K562 (cell line): ENCODE measurements at regions not wholly inside any gene's neighbourhood (a gene's known extent, or its start where the extent isn't known, plus 50 kb on each side); places are given as distances from the start of the nearest gene placed in this dataset.

Experiments used
- ATAC-seq: fragments of 200-7000 bp; cut with Tn5 transposase; 3 replicates; pipeline ENCODE4 v1.9.1; 2020; ENCODE audit warnings: moderate library complexity
- BruUV-seq: library from RNA; stranded (reverse); fragments of 400-500 nt; replicated peaks from 2 replicates; lab custom pipeline; 2021; lab: Mats Ljungman, UMichigan
- CTCF ChIA-PET: fragments of 300-600 bp; formaldehyde crosslinking; extraction: SDS; loops from one replicate; lab custom pipeline; 2021; ENCODE audit warnings: low intra/inter-chr PET ratio; lab: Yijun Ruan, JAX
- POLR2A ChIA-PET: fragments of 300-600, 350-650 bp; sonication (Branson Sonifier 250); formaldehyde crosslinking; extraction: SDS; loops from one replicate; lab custom pipeline; 2021; ENCODE audit warnings: antibody characterized with exemption, inconsistent platforms; lab: Yijun Ruan, JAX
- DNase-seq, 4 experiments: peaks; one replicate each; pipeline versions ENCODE4 v3.0.0 to v3.0.0-alpha.2; 2011 to 2018; ENCODE audit warnings: low spot score in 3 of 4, mixed read lengths in 3 of 4; ENCODE audit errors: extremely low read depth in 1 of 4
- FAIRE-seq: peaks from 2 replicates; lab custom pipeline; 2011; peaks lifted over from hg19 to GRCh38; lab: Jason Lieb, UNC
- H2AFZ ChIP-seq: 2 replicates; pipeline ENCODE4 v1.6.0; 2011; ENCODE audit warnings: low read depth, low read length, control low read depth, inconsistent platforms
- H3K27ac ChIP-seq: fragments of 200-600 bp; 3 replicates; pipeline ENCODE4 v1.8.0; 2011; ENCODE audit warnings: low read depth, mild to moderate bottlenecking, control low read depth, inconsistent platforms, low read length, moderate library complexity, mixed read lengths; ENCODE audit errors: extremely low read depth
- H3K27me3 ChIP-seq, 2 experiments: fragments of 300-600 bp in 1 of 2; 2 replicates in 1 of 2; 3 replicates in 1 of 2; pipeline versions ENCODE4 v1.6.0 to v1.8.0; 2011; ENCODE audit warnings: inconsistent platforms in 2 of 2, low read length in 2 of 2, mild to moderate bottlenecking in 1 of 2, mixed read lengths in 1 of 2, moderate library complexity in 1 of 2; ENCODE audit not compliant: control insufficient read depth in 2 of 2, insufficient read depth in 2 of 2
- H3K36me3 ChIP-seq: fragments of 300-600 bp; 3 replicates; pipeline ENCODE4 v1.8.0; 2011; ENCODE audit warnings: mild to moderate bottlenecking, low read length, inconsistent platforms; ENCODE audit not compliant: control insufficient read depth, insufficient read depth
- H3K4me1 ChIP-seq, 2 experiments: fragments of 200-600 bp in 1 of 2; replicated peaks in 1 of 2; 2 replicates in 1 of 2; 3 replicates in 1 of 2; pipeline versions ENCODE4 v1.5.1 to v1.8.0; 2011; ENCODE audit warnings: inconsistent platforms in 2 of 2, low read length in 2 of 2, mild to moderate bottlenecking in 1 of 2, mixed read lengths in 1 of 2, moderate library complexity in 1 of 2; ENCODE audit not compliant: control insufficient read depth in 2 of 2, insufficient read depth in 2 of 2
- H3K4me2 ChIP-seq: 2 replicates; pipeline ENCODE4 v1.6.1; 2011; ENCODE audit warnings: low read length, control low read depth, inconsistent platforms, mixed read lengths; ENCODE audit not compliant: insufficient read depth
- H3K4me3 ChIP-seq: fragments of 200-600 bp; sonication (generic), shearing (Covaris generic); 2 replicates; pipeline ENCODE4 v1.5.1; 2016; ENCODE audit warnings: control low read depth, inconsistent platforms
- H3K79me2 ChIP-seq: fragments of 200-600 bp; 3 replicates; pipeline ENCODE4 v1.8.0; 2011; ENCODE audit warnings: low read length, inconsistent platforms; ENCODE audit not compliant: control insufficient read depth, insufficient read depth
- H3K9ac ChIP-seq, 2 experiments: 2 replicates each; pipeline versions ENCODE4 v1.6.0 to v1.6.1; 2011; ENCODE audit warnings: low read depth in 2 of 2, low read length in 2 of 2, control low read depth in 1 of 2, inconsistent platforms in 1 of 2, mild to moderate bottlenecking in 1 of 2, mixed read lengths in 1 of 2; ENCODE audit not compliant: insufficient read depth in 1 of 2
- H3K9me1 ChIP-seq: one replicate; pipeline ENCODE4 v1.6.0; 2011; ENCODE audit warnings: inconsistent platforms, mild to moderate bottlenecking, low read length, moderate library complexity; ENCODE audit not compliant: control insufficient read depth, insufficient read depth
- H3K9me3 ChIP-seq: replicated peaks from 2 replicates; pipeline ENCODE4 v1.5.1; 2011; ENCODE audit warnings: low read depth, low read length, inconsistent platforms; ENCODE audit not compliant: control insufficient read depth, insufficient read depth
- H4K20me1 ChIP-seq: replicated peaks from 2 replicates; pipeline ENCODE4 v1.6.1; 2011; ENCODE audit warnings: low read length, inconsistent platforms, mixed read lengths; ENCODE audit not compliant: control insufficient read depth, insufficient read depth
- CTCF ChIP-seq, 3 experiments: IDR thresholded peaks in 2 of 3; conservative IDR thresholded peaks in 1 of 3; 2 replicates each; pipeline ENCODE4 v1.5.1; 2011 to 2012; ENCODE audit warnings: low read length in 3 of 3, mild to moderate bottlenecking in 3 of 3, control low read depth in 2 of 3, improper control_type of control experiment in 1 of 3, inconsistent platforms in 1 of 3, low read depth in 1 of 3, mixed read lengths in 1 of 3, moderate library complexity in 1 of 3; ENCODE audit not compliant: insufficient read depth in 2 of 3
- MLX ChIP-seq, 2 experiments: fragments of 450-650 bp in 1 of 2; sonication (generic) in 1 of 2; formaldehyde crosslinking; conservative IDR thresholded peaks; 2 replicates each; pipeline versions ENCODE4 v1.4.0 to v1.8.1; 2020 to 2022; ENCODE audit warnings: mild to moderate bottlenecking in 1 of 2, missing genetic modification reagents in 1 of 2
- NCOR1 ChIP-seq: fragments of 450-650 bp; IDR thresholded peaks from 2 replicates; pipeline ENCODE4 v1.6.1; 2016; ENCODE audit warnings: mild to moderate bottlenecking, moderate library complexity
- POLR2A ChIP-seq: fragments of 450-650 bp; conservative IDR thresholded peaks from 2 replicates; pipeline ENCODE4 v1.6.1; 2016
- SAFB2 ChIP-seq: fragments of 200-400 bp; formaldehyde crosslinking; IDR thresholded peaks from 2 replicates; pipeline ENCODE4 v1.6.1; 2018; ENCODE audit warnings: borderline replicate concordance, low read length, low read depth, moderate library complexity; ENCODE audit not compliant: severe bottlenecking
- SIX5 ChIP-seq, 2 experiments: IDR thresholded peaks; 2 replicates each; pipeline ENCODE4 v1.6.1; 2011; ENCODE audit warnings: low read length in 2 of 2, borderline replicate concordance in 1 of 2, low read depth in 1 of 2, mild to moderate bottlenecking in 1 of 2, moderate library complexity in 1 of 2; ENCODE audit not compliant: insufficient read depth in 1 of 2
- SMARCA4 ChIP-seq: fragments of 450-650 bp; IDR thresholded peaks from 2 replicates; pipeline ENCODE4 v1.6.1; 2016
- TAF7 ChIP-seq: fragments of 450-650 bp; IDR thresholded peaks from 2 replicates; pipeline ENCODE4 v1.6.1; 2016; ENCODE audit warnings: missing genetic modification characterization, missing compliant biosample characterization
- ZKSCAN3 ChIP-seq: fragments of 250-450 bp; sonication (Bioruptor Pico); IDR thresholded peaks from 2 replicates; pipeline ENCODE4 v1.4.0; 2020
- ZNF407 ChIP-seq: fragments of 450-650 bp; IDR thresholded peaks from 2 replicates; pipeline ENCODE4 v1.6.1; 2016; ENCODE audit warnings: low read depth
- ZNF695 ChIP-seq: fragments of 450-650 bp; formaldehyde crosslinking; IDR thresholded peaks from 2 replicates; pipeline ENCODE4 v1.4.0; 2020; ENCODE audit warnings: mild to moderate bottlenecking, moderate library complexity
- WGBS: fragments of 100-300 bp; shearing (Covaris generic); methylation state at CpG from one replicate; pipeline ENCODE4 v1.1.6; 2016; ENCODE audit warnings: low coverage, mixed read lengths; ENCODE audit not compliant: insufficient coverage; ENCODE audit errors: missing lambda C conversion rate; 5-methylcytosine and 5-hydroxymethylcytosine counted together
- in situ Hi-C: fragments of 300-500 bp; cut with MboI; formaldehyde crosslinking; loops from 4 replicates; pipeline ENCODE4 v1.15.0; 2018; ENCODE audit warnings: inconsistent platforms, mixed read lengths
- intact Hi-C: fragments of 100-400 bp; cut with micrococcal nuclease; formaldehyde crosslinking; loops from 2 replicates; pipeline ENCODE4 v1.14.2; 2022

GRCh38 chr5:1747803-1748085, 51.9 kb downstream of the MRPL36 start:
- TF ChIP-seq ZNF695 (CRISPR knock-in tag) (no peak), TAF7 (no peak), ZNF407 (no peak), POLR2A (no peak), CTCF (IDR thresholded peaks at IDR 0.05 in 2 of 3, conservative IDR thresholded peaks at IDR 0.05 in 1 of 3; ENCODE audit: insufficient read depth in 2 of 3, low read depth in 1 of 3, low read length in 3 of 3) (no peak), NCOR1 (no peak), MLX (CRISPR knock-in tag; conservative IDR thresholded peaks at IDR 0.05) (no peak), SAFB2 (no peak), ZKSCAN3 (CRISPR knock-in tag) (no peak), SMARCA4 (no peak), SIX5 (IDR thresholded peaks at IDR 0.05; ENCODE audit: borderline replicate concordance in 1 of 2, insufficient read depth in 1 of 2, low read depth in 1 of 2, low read length in 2 of 2) (no peak)
- FAIRE-seq (no peak), DNase-seq (no peak), ATAC-seq (no peak)
- no peak overlapping the region for H3K4me3 ChIP-seq
- in situ Hi-C loops, result loop anchor here (10.0 kb wide), 1 partner anchor 287 kb away; no protein-coding TSS in a partner anchor
- H2AFZ ChIP-seq, result no peak overlapping the region
- BruUV-seq, result no TSS peak
- no peak overlapping the region for H3K27ac ChIP-seq
- H3K79me2 ChIP-seq, result no peaks in the 10 kb centered on the region
- ChIA-PET POLR2A (interaction anchor here (0.7 kb wide), 1 partner anchor 90 kb away, joined by 3 read pairs; no protein-coding TSS in a partner anchor), CTCF (no interaction called here)
- no peaks in the 10 kb centered on the region for H3K9me1 ChIP-seq
- 3% methylated on average over 5 of the region's 5 CpGs for WGBS
- no peak overlapping the region for H3K4me2 ChIP-seq
- 0 out of 2 replicates have a peak, but pooled peaks cover 2% of the 10 kb centered on the region for H4K20me1 ChIP-seq
- H3K27me3 ChIP-seq, result peaks cover 65 to 92% of the 10 kb centered on the region in 2 experiments; a peak in 4 of 5 replicates
- peaks cover 0 to 15% of the 10 kb centered on the region in 2 experiments; a peak in 2 of 5 replicates for H3K4me1 ChIP-seq
- H3K9me3 ChIP-seq, result no peaks in the 10 kb centered on the region
- intact Hi-C loops, result no loop called here
- H3K9ac ChIP-seq, result no peak overlapping the region
- H3K36me3 ChIP-seq, result no peaks in the 10 kb centered on the region
